Uterus (tissue), 2 donors: ENCODE measurements at regions not wholly inside any gene's neighbourhood (a gene's known extent, or its start where the extent isn't known, plus 50 kb on each side); places are given as distances from the start of the nearest gene placed in this dataset.

Experiments
- CTCF ChIP-seq, 4 experiments: fragments of 200-600 bp in 2 of 4; fragments of 450-650 bp in 2 of 4; sonication (generic) in 2 of 4; IDR thresholded peaks; one replicate each; pipeline ENCODE4 v1.5.1; 2016 to 2019; ENCODE audit warnings: antibody characterized with exemption in 4 of 4, mild to moderate bottlenecking in 2 of 4, moderate library complexity in 1 of 4
- POLR2A ChIP-seq, 2 donors: fragments of 450-650 bp; IDR thresholded peaks; one replicate each; pipeline ENCODE4 v1.6.1; 2016; ENCODE audit warnings: antibody characterized with exemption in 2 of 2, mild to moderate bottlenecking in 1 of 2, moderate library complexity in 1 of 2

GRCh38 chr6:133166766-133167165 is 74.4 kb upstream of the EYA4 start:
- TF ChIP-seq POLR2A (IDR thresholded peaks at IDR 0.05) = no peak
- no peak for TF ChIP-seq CTCF (IDR thresholded peaks at IDR 0.05)
